GM12878 (cell line): ENCODE measurements at regions not wholly inside any gene's neighbourhood (a gene's known extent, or its start where the extent isn't known, plus 50 kb on each side); places are given as distances from the start of the nearest gene placed in this dataset.

ENCODE experiments used
- EP300 ChIP-seq, 2 experiments: fragments of 150-350 bp in 1 of 2; IDR thresholded peaks; 2 replicates each; pipeline ENCODE4 v1.6.1; 2011 to 2012; ENCODE audit warnings: low read depth in 2 of 2, low read length in 2 of 2, borderline replicate concordance in 1 of 2, improper control_type of control experiment in 1 of 2, inconsistent platforms in 1 of 2; ENCODE audit not compliant: control insufficient read depth in 1 of 2
- RAD21 ChIP-seq: IDR thresholded peaks from 2 replicates; pipeline ENCODE4 v1.6.1; 2011; ENCODE audit warnings: mild to moderate bottlenecking, low read depth, low read length, moderate library complexity; ENCODE audit not compliant: insufficient read depth
- TCF7 ChIP-seq: IDR thresholded peaks from 2 replicates; pipeline ENCODE4 v1.6.1; 2014; ENCODE audit warnings: antibody characterized with exemption, borderline replicate concordance

DNA sequence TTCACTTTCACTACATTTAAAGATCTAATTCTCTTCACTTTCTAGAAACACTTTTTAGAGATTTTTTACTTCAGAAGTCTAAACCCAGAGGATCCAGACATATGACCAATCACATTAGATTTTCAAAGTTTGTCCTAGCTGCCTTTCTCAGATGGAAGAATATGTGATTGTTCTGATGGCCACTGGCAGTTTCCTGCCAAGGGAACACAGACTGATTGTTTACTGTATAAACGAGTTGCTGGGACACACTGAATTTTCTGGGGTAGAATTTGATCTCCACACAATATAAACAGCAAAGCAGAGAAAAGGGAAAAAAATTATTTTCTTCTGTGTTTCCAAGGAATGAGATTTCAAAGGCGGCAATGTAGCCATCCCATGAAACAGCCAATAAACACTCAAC is 480.0 kb downstream of the TOX3 start:
- TF ChIP-seq RAD21 (no peak), TCF7 (no peak), EP300 (IDR thresholded peaks at IDR 0.05; ENCODE audit: borderline replicate concordance in 1 of 2, control insufficient read depth in 1 of 2, low read depth in 2 of 2, low read length in 2 of 2) (no peak)
